ENCODE measurements at regions not wholly inside any gene's neighbourhood (a gene's known extent, or its start where the extent isn't known, plus 50 kb on each side); places are given as distances from the start of the nearest gene placed in this dataset.

DNA sequence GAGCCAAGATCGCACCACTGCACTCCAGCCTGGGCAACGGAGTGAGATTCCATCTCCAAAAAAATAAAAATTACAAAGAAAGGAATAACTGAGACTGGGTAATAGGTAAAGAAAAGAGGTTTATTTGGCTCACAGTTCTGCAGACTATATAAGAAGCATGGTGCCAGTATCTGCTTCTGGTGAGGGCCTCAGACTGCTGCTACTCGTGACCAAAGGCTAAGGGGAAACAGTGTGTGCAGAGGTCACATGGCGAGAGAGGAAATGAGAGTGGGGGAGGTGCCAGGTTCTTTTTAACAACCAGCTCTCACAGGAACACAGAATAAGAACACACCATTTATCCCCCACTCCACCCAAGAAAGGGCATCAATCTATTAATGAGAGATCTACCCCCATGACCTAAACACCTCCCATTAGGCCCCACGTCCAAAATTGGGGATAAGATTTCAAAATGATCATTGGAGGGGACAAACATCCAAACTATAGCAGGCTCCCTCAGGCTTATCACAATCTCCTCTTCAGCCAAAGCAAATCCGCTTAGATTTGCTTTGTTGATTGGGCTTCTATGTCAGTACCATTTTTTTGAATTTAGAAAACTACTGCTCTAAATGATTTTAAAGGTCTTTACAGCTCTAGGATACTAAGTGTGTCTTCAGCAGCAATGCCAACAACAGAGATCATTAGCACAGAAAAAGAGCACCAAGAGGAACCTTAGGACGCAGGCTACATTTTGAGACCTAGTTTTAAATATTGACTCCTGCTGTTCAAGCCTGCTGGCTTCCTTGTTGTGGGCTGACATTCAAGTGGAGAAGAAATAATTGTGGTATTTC, 84.2 kb upstream of the TBL1XR1 start:
- TF ChIP-seq, protein P1, sequence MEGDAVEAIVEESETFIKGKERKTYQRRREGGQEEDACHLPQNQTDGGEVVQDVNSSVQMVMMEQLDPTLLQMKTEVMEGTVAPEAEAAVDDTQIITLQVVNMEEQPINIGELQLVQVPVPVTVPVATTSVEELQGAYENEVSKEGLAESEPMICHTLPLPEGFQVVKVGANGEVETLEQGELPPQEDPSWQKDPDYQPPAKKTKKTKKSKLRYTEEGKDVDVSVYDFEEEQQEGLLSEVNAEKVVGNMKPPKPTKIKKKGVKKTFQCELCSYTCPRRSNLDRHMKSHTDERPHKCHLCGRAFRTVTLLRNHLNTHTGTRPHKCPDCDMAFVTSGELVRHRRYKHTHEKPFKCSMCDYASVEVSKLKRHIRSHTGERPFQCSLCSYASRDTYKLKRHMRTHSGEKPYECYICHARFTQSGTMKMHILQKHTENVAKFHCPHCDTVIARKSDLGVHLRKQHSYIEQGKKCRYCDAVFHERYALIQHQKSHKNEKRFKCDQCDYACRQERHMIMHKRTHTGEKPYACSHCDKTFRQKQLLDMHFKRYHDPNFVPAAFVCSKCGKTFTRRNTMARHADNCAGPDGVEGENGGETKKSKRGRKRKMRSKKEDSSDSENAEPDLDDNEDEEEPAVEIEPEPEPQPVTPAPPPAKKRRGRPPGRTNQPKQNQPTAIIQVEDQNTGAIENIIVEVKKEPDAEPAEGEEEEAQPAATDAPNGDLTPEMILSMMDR (IDR thresholded peaks at IDR 0.05): no peak
- no peak for TF ChIP-seq EZH2 (IDR thresholded peaks at IDR 0.05; ENCODE audit: borderline replicate concordance, insufficient read depth, low read depth, low read length, poor library complexity, severe bottlenecking)
